ENCODE measurements at regions not wholly inside any gene's neighbourhood (a gene's known extent, or its start where the extent isn't known, plus 50 kb on each side); places are given as distances from the start of the nearest gene placed in this dataset.

DNA sequence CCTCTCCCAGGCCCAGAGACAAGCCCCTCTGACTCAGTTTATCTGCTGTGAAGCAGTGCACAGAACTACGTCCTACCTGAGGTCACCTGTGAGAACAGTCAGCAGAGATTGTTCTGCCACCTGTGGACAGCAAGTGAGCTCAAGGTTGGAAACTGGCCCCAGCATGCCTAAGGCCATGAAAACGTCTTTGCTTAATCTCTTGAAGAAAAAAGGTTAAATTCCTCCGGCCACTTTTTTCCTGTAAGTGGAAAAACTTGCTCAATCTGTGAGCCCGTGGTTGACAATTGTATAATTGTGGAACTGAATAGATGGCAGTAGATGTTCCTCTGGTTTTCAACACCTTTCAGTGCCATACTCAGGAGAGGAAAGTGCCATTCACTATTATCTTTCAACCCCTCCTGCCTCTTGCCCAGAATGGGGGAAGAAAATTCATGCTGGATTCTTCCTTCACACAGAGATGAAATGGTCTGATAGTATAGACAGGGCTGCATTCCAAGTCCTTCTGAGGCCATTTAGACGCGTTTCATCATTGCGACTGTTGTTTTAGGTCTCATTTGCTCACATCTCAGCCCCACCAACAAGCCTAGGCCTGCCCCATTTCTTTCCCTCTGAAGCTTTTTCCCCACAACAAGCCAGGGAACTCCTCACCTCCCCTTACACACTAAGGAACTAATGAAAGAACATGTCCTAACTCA lies 292.9 kb downstream of the FZD1 start:
- no peak for FAIRE-seq
- in situ Hi-C loops (cut with MboI): no loop called here
- TF ChIP-seq NFE2L1 (tag; IDR thresholded peaks at IDR 0.05; ENCODE audit: borderline replicate concordance, low read depth) (no peak), CTBP1 (IDR thresholded peaks at IDR 0.05; ENCODE audit: borderline replicate concordance) (peak; percentile 46; the same call in 1 of the 2 replicates), TEAD1 (CRISPR knock-in tag; IDR thresholded peaks at IDR 0.05) (peak; percentile 26 to 73; a peak in 2 of 4 replicates), RAD21 (CRISPR knock-in tag; conservative IDR thresholded peaks at IDR 0.05 in 1 of 2, IDR thresholded peaks at IDR 0.05 in 1 of 2) (0 out of 4 replicates have a peak, but pooled peaks of 1 of the 2 experiments have one; percentile 10), ARID1B (IDR thresholded peaks at IDR 0.05) (peak; percentile 34; the same call in 1 of the 2 replicates), ZNF175 (CRISPR knock-in tag; IDR thresholded peaks at IDR 0.05; ENCODE audit: low read depth) (0 out of 2 replicates have a peak, but pooled peaks have one; percentile 41), TEAD2 (tag; IDR thresholded peaks at IDR 0.05) (0 out of 2 replicates have a peak, but pooled peaks have one; percentile 12), ZNF436 (CRISPR knock-in tag; IDR thresholded peaks at IDR 0.05) (no peak), MECOM (CRISPR knock-in tag; IDR thresholded peaks at IDR 0.05) (0 out of 2 replicates have a peak, but pooled peaks have one; percentile 7), SOX6 (IDR thresholded peaks at IDR 0.05) (peak; percentile 21; the same call in 1 of the 2 replicates), CEBPB (tag; IDR thresholded peaks at IDR 0.05) (peak; percentile 59)
- TF ChIP-seq, protein P1, sequence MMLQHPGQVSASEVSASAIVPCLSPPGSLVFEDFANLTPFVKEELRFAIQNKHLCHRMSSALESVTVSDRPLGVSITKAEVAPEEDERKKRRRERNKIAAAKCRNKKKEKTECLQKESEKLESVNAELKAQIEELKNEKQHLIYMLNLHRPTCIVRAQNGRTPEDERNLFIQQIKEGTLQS (IDR thresholded peaks at IDR 0.05): peak; percentile 22; the same call in 1 of the 2 replicates
- TF ChIP-seq, protein P1 (CRISPR knock-in tag; conservative IDR thresholded peaks at IDR 0.05): no peak
- TF ChIP-seq, protein P2, sequence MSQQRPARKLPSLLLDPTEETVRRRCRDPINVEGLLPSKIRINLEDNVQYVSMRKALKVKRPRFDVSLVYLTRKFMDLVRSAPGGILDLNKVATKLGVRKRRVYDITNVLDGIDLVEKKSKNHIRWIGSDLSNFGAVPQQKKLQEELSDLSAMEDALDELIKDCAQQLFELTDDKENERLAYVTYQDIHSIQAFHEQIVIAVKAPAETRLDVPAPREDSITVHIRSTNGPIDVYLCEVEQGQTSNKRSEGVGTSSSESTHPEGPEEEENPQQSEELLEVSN (IDR thresholded peaks at IDR 0.05; ENCODE audit: borderline replicate concordance in 1 of 2, extremely low read depth in 1 of 2, insufficient read depth in 1 of 2, insufficient read length in 1 of 2, low read depth in 1 of 2, low read length in 1 of 2, poor library complexity in 1 of 2, severe bottlenecking in 1 of 2): no peak
- TF ChIP-seq, protein P3, sequence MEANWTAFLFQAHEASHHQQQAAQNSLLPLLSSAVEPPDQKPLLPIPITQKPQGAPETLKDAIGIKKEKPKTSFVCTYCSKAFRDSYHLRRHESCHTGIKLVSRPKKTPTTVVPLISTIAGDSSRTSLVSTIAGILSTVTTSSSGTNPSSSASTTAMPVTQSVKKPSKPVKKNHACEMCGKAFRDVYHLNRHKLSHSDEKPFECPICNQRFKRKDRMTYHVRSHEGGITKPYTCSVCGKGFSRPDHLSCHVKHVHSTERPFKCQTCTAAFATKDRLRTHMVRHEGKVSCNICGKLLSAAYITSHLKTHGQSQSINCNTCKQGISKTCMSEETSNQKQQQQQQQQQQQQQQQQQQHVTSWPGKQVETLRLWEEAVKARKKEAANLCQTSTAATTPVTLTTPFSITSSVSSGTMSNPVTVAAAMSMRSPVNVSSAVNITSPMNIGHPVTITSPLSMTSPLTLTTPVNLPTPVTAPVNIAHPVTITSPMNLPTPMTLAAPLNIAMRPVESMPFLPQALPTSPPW (CRISPR knock-in tag; IDR thresholded peaks at IDR 0.05): peak; percentile 33; the same call in 1 of the 2 replicates
- TF ChIP-seq, protein P4, sequence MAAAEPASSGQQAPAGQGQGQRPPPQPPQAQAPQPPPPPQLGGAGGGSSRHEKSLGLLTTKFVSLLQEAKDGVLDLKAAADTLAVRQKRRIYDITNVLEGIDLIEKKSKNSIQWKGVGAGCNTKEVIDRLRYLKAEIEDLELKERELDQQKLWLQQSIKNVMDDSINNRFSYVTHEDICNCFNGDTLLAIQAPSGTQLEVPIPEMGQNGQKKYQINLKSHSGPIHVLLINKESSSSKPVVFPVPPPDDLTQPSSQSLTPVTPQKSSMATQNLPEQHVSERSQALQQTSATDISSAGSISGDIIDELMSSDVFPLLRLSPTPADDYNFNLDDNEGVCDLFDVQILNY (CRISPR knock-in tag; IDR thresholded peaks at IDR 0.05): no peak

More for the DNA sequence above, 292.9 kb downstream of the FZD1 start:
- Histone ChIP-seq H3K4me1 (replicated peaks in 1 of 2; ENCODE audit: control insufficient read depth in 2 of 2, insufficient read depth in 2 of 2, low read length in 2 of 2) (peaks cover 3 to 29% of the 10 kb centered on the region in 2 experiments; a peak in 4 of 5 replicates), H2AFZ (ENCODE audit: low read depth, low read length) (peak overlapping the region; percentile 71), H4K20me1 (replicated peaks; ENCODE audit: control insufficient read depth, insufficient read depth, low read length) (no peaks in the 10 kb centered on the region), H3K79me2 (ENCODE audit: control insufficient read depth, insufficient read depth, low read length) (no peaks in the 10 kb centered on the region), H3K4me2 (ENCODE audit: insufficient read depth, low read length) (no peak overlapping the region), H3K4me3 (no peak overlapping the region), H3K9ac (ENCODE audit: insufficient read depth in 1 of 2, low read depth in 2 of 2, low read length in 2 of 2) (peak overlapping the region in 1 of 2 experiments; percentile 29; a peak in 1 of 4 replicates), H3K27me3 (ENCODE audit: control insufficient read depth in 2 of 2, insufficient read depth in 2 of 2, low read length in 2 of 2) (peaks cover 0 to 4% of the 10 kb centered on the region in 2 experiments; a peak in 1 of 5 replicates), H3K27ac (ENCODE audit: extremely low read depth, low read depth, low read length) (no peak overlapping the region), H3K9me3 (replicated peaks; ENCODE audit: control insufficient read depth, insufficient read depth, low read depth, low read length) (no peaks in the 10 kb centered on the region), H3K36me3 (ENCODE audit: control insufficient read depth, insufficient read depth, low read length) (no peaks in the 10 kb centered on the region), H3K9me1 (ENCODE audit: control insufficient read depth, insufficient read depth, low read length) (no peaks in the 10 kb centered on the region)
- ATAC-seq: peak; percentile 36
- DNase-seq (ENCODE audit: extremely low read depth in 1 of 4, low spot score in 3 of 4): peak in 2 of 4 experiments; percentile 16 to 38
- 26% methylated on average over 7 of the region's 7 CpGs for WGBS (ENCODE audit: insufficient coverage, low coverage, missing lambda C conversion rate)
- intact Hi-C loops (cut with micrococcal nuclease): loop anchor here (5.0 kb wide), 1 partner anchor 255 kb away; no protein-coding TSS in a partner anchor
- POLR2A ChIA-PET: no interaction called here
- CTCF ChIA-PET (ENCODE audit: low intra/inter-chr PET ratio): no interaction called here
- no TSS peak for BruUV-seq (replicated peaks)
